IMR-90 (cell line): ENCODE measurements at regions not wholly inside any gene's neighbourhood (a gene's known extent, or its start where the extent isn't known, plus 50 kb on each side); places are given as distances from the start of the nearest gene placed in this dataset.

ENCODE experiments used
- CEBPB ChIP-seq: IDR thresholded peaks from 2 replicates; pipeline ENCODE4 v1.6.1; 2012; ENCODE audit warnings: low read depth, low read length, improper control_type of control experiment
- FOS ChIP-seq: fragments of 150-350 bp; IDR thresholded peaks from 2 replicates; pipeline ENCODE4 v1.6.1; 2016; ENCODE audit warnings: low read depth, low read length
- MAFK ChIP-seq: IDR thresholded peaks from 2 replicates; pipeline ENCODE4 v1.6.1; 2012; ENCODE audit warnings: low read depth, low read length, improper control_type of control experiment
- NFE2L2 ChIP-seq: fragments of 150-350 bp; IDR thresholded peaks from 2 replicates; pipeline ENCODE4 v1.6.1; 2016; ENCODE audit warnings: low read depth, mild to moderate bottlenecking, low read length
- POLR2A ChIP-seq: IDR thresholded peaks from 2 replicates; pipeline ENCODE4 v1.6.1; 2012; ENCODE audit warnings: mild to moderate bottlenecking, low read depth, low read length
- RAD21 ChIP-seq: IDR thresholded peaks from 2 replicates; pipeline ENCODE4 v1.6.1; 2012; ENCODE audit warnings: low read length, improper control_type of control experiment
- RFX5 ChIP-seq: IDR thresholded peaks from 2 replicates; pipeline ENCODE4 v1.8.0; 2012; ENCODE audit warnings: low read depth, mild to moderate bottlenecking, low read length, moderate library complexity
- SMC3 ChIP-seq: fragments of 150-350 bp; IDR thresholded peaks from 2 replicates; pipeline ENCODE4 v1.6.1; 2016; ENCODE audit warnings: low read depth, mild to moderate bottlenecking, antibody characterized with exemption, low read length, moderate library complexity
- TF ChIP-seq, protein P1 (sequence below): conservative IDR thresholded peaks from 2 replicates; pipeline ENCODE4 v1.5.1; 2012; ENCODE audit warnings: mild to moderate bottlenecking, low read depth, low read length, improper control_type of control experiment
- TF ChIP-seq, protein P2 (sequence below): fragments of 150-350 bp; IDR thresholded peaks from 2 replicates; pipeline ENCODE4 v1.6.1; 2017; ENCODE audit warnings: mild to moderate bottlenecking, antibody characterized with exemption, low read length, low read depth

DNA sequence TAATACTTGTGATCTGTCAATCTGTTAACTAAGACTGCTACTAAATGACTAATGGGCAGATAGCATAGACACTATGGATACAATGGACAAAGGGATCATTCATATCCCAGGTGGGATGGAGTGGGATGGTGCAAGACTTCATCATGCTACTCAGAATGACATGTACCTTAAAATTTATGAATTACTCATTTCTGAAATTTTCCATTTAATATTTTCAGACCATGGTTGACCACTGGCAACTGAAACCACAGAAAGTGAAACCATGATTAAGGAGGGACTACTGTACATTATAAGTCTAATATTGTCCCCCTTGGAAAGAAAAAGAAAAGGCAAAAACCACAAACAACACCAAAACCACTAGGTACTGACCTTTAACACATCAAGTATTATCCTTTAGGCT lies 247.0 kb upstream of the SYT4 start:
- TF ChIP-seq POLR2A (no peak), RAD21 (no peak), MAFK (no peak), FOS (no peak), NFE2L2 (no peak), RFX5 (no peak), SMC3 (no peak), CEBPB (no peak)
- TF ChIP-seq, protein P1, sequence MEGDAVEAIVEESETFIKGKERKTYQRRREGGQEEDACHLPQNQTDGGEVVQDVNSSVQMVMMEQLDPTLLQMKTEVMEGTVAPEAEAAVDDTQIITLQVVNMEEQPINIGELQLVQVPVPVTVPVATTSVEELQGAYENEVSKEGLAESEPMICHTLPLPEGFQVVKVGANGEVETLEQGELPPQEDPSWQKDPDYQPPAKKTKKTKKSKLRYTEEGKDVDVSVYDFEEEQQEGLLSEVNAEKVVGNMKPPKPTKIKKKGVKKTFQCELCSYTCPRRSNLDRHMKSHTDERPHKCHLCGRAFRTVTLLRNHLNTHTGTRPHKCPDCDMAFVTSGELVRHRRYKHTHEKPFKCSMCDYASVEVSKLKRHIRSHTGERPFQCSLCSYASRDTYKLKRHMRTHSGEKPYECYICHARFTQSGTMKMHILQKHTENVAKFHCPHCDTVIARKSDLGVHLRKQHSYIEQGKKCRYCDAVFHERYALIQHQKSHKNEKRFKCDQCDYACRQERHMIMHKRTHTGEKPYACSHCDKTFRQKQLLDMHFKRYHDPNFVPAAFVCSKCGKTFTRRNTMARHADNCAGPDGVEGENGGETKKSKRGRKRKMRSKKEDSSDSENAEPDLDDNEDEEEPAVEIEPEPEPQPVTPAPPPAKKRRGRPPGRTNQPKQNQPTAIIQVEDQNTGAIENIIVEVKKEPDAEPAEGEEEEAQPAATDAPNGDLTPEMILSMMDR: no peak
- TF ChIP-seq, protein P2, sequence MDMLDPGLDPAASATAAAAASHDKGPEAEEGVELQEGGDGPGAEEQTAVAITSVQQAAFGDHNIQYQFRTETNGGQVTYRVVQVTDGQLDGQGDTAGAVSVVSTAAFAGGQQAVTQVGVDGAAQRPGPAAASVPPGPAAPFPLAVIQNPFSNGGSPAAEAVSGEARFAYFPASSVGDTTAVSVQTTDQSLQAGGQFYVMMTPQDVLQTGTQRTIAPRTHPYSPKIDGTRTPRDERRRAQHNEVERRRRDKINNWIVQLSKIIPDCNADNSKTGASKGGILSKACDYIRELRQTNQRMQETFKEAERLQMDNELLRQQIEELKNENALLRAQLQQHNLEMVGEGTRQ: no peak
